Transverse colon (tissue), 3 donors: ENCODE measurements at regions not wholly inside any gene's neighbourhood (a gene's known extent, or its start where the extent isn't known, plus 50 kb on each side); places are given as distances from the start of the nearest gene placed in this dataset.

Experiments used
- POLR2A ChIP-seq: fragments of 450-650 bp; IDR thresholded peaks from one replicate; pipeline ENCODE4 v1.6.1; 2016; ENCODE audit warnings: antibody characterized with exemption, mild to moderate bottlenecking, moderate library complexity
- TF ChIP-seq, protein P1 (sequence below), 5 experiments: fragments of 200-600 bp in 3 of 5; fragments of 450-650 bp in 2 of 5; sonication (generic) in 3 of 5; IDR thresholded peaks; 1 replicate in 2 of 5; 2 replicates in 3 of 5; pipeline ENCODE4 v1.5.1; 2016 to 2017; ENCODE audit warnings: antibody characterized with exemption in 5 of 5, inconsistent platforms in 3 of 5, mild to moderate bottlenecking in 2 of 5, moderate library complexity in 1 of 5

DNA sequence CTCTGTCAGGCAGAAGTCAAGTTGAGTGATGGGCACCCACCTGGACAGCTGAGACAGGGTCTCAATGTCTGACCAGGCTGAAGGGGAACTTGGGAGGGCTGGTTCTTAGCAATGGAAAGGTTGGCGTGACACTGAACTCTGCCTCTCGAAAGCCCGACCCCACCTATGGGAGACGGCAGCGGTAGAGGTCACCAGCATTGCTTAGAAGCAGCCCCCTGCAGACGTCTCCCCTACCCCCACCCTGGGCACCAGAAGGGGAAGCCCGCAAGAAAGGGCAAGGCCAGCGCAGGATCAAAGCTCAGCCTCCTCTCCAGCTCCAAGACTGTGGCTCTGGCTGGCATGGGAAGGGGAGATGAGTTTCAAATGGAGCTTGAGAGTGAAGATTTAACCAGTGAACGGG, 184.8 kb upstream of the LYSMD4 start:
- TF ChIP-seq, protein P1, sequence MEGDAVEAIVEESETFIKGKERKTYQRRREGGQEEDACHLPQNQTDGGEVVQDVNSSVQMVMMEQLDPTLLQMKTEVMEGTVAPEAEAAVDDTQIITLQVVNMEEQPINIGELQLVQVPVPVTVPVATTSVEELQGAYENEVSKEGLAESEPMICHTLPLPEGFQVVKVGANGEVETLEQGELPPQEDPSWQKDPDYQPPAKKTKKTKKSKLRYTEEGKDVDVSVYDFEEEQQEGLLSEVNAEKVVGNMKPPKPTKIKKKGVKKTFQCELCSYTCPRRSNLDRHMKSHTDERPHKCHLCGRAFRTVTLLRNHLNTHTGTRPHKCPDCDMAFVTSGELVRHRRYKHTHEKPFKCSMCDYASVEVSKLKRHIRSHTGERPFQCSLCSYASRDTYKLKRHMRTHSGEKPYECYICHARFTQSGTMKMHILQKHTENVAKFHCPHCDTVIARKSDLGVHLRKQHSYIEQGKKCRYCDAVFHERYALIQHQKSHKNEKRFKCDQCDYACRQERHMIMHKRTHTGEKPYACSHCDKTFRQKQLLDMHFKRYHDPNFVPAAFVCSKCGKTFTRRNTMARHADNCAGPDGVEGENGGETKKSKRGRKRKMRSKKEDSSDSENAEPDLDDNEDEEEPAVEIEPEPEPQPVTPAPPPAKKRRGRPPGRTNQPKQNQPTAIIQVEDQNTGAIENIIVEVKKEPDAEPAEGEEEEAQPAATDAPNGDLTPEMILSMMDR (IDR thresholded peaks at IDR 0.05), result no peak
- no peak for TF ChIP-seq POLR2A
